Activated CD8-positive, alpha-beta memory T cell treated with anti-CD3 and anti-CD28 coated beads for 1 hour (primary cell): ENCODE measurements at regions not wholly inside any gene's neighbourhood (a gene's known extent, or its start where the extent isn't known, plus 50 kb on each side); places are given as distances from the start of the nearest gene placed in this dataset.
A peak's percentile ranks its signal among the peaks of the same experiment; 100 is the strongest.

Experiments
- DNase-seq, 2 donors: peaks; one replicate each; pipeline ENCODE4 v3.0.0-alpha.2; 2020; ENCODE audit warnings: low read depth in 1 of 2; ENCODE audit errors: extremely low read depth in 1 of 2

- no peak for DNase-seq
Observed at GRCh38 chr2:106572541-106573450, 85.6 kb downstream of the CD8B2 start.

- DNase-seq: no peak
Observed at GRCh38 chr2:106573773-106574172, 86.6 kb downstream of the CD8B2 start.

DNA sequence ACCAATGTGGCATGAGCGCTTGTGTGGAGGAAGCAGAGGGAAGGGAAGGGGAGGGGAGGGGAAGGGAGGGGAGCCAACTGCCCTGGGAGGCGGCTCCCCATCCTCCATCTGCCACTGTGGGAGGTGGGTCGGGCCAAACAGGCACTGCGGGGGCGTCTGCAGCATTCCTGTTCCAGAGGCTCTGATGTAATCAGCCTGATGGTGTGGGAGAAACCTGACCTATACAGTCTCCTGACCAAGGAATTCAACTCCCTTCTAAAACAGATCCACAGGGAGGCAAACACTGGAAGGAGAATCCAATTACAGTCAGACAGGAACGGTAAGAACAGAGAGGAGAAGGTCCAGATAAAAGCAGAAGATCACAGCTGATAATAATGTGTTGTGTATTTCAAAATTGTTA is 88.8 kb downstream of the CD8B2 start:
- no peak for DNase-seq

DNA sequence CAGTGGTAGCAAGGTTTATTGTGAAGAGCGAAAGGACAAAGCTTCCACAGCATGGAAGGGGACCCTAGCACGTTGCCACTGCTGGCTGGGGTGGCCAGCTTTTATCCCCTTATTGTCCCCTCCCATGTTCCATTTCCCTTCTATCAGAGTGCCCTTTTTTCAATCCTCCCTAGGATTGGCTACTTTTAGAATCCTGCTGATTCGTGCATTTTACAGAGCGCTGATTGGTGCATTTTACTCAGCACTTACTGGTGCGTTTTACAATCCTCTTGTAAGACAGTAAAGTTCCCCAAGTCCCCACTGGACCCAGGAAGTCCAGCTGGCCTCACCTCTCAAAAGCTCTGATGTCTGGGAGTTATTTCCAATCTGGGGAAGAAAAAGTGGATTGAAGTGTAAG is 90.1 kb downstream of the CD8B2 start:
- no peak for DNase-seq

- no peak for DNase-seq
Observed at GRCh38 chr2:106579750-106580197, 92.6 kb downstream of the CD8B2 start.

GRCh38 chr2:106580241-106580640 is 93.1 kb downstream of the CD8B2 start:
- no peak for DNase-seq

GRCh38 chr2:106581328-106581727 is 94.2 kb downstream of the CD8B2 start:
- DNase-seq: no peak

GRCh38 chr2:106581755-106582147 is 94.6 kb downstream of the CD8B2 start:
- no peak for DNase-seq

- peak in 1 of 2 donors; percentile 37 for DNase-seq
Observed at GRCh38 chr2:106582148-106583143, 95.3 kb downstream of the CD8B2 start.

GRCh38 chr2:106584304-106584954 is 97.3 kb downstream of the CD8B2 start:
- DNase-seq: no peak

- no peak for DNase-seq
Observed at GRCh38 chr2:106596844-106597243, 109.7 kb downstream of the CD8B2 start.

DNA sequence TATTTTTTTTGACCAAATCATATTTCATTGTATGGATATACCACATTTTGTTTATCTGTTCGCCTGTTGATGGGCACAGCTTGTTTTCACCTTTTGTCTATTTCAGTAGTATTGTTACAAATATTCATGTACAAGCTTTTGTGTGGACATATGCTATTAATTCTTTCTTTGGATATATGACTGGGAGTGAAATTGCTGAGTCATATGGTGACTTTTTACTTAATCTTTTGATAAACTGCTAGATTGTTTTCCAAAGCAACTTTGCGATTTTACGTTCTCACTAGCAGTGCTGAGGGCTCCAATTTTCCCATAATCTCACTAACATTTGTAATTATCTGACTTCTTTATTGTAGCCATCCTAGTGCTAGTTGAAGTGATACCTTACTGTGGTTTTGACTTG is 112.4 kb downstream of the CD8B2 start:
- no peak for DNase-seq

- DNase-seq: no peak
Observed at GRCh38 chr2:106602042-106602441, 114.9 kb downstream of the CD8B2 start.

GRCh38 chr2:106606652-106607051 is 119.5 kb downstream of the CD8B2 start:
- no peak for DNase-seq

DNA sequence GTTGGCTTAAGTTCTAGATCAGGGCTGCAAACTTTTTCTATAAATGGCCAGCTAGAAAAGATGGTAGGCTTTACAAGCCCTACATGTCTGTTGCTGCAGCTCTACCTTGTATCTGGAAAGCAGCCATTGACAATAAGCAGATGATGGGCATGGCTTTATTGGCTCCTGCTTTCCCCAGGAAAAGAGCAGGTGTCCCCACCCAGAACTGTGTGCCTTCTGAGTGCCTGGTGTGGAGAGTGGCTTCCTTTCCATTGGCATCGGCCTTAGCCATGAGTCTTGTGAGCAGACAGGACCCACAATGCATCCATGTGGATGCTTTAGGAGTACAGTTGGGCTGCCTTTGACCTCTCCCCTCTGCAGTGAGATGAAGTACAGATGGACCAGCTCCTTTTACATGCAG is 120.2 kb downstream of the CD8B2 start:
- DNase-seq: no peak

GRCh38 chr2:106609780-106610179 is 122.6 kb downstream of the CD8B2 start:
- DNase-seq: no peak

DNA sequence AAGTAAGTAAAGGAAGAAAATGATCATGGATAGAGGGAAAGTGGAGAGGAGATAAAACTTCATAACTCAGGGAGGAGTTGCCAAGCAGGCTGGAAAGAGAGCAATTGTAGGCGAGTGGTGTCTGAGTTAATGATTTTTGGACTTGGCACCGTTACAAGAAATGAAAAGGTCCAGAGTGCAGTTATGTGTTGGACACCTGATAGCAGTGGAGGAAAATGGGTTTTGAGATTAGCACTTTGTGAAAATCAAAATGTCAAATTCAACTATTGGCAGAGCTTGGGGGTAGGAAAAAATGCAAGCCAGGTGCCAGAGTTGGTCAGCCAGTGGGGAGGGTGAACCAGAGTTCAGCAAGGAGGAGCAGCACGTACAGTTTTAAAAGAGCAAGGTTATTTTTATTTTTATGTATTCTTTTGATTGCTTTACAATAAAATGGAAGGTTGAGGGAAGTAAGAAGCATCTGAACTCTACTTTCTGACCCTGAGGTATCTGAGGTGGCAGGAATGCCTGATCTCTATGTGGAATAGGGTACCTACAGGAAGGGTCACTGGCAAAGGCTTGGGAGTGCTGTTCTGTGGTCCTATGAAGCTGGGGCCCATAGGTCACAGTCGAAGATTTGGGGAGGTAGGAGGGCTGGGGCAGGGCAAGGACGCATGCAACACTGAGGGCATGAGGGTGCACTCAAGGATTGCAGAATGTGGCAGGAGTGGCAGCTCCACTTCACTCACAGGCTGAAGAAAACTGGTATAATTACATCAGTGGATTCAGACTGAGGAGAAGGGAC is 127.5 kb downstream of the CD8B2 start:
- DNase-seq: no peak

- no peak for DNase-seq
Observed at GRCh38 chr2:106618614-106619013, 131.4 kb downstream of the CD8B2 start.

DNA sequence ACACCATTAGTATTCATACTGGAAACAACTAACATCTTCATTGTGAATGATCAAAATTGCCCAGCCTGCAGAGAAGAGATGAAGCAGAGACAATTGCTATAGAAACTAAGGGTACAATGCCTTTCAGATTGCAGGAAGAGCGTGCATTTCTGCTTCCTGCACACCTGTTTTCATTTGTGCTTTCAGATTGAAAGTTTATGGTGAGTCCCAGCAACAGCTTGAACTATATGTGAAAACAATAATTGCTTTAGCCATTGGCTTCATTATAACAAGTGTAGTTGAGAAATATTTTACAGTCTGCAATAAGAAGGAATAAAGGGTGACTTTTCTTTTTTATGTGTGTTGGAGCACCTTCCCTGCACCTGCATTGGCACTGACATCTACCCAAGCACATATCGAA is 136.3 kb downstream of the CD8B2 start:
- DNase-seq: no peak

DNA sequence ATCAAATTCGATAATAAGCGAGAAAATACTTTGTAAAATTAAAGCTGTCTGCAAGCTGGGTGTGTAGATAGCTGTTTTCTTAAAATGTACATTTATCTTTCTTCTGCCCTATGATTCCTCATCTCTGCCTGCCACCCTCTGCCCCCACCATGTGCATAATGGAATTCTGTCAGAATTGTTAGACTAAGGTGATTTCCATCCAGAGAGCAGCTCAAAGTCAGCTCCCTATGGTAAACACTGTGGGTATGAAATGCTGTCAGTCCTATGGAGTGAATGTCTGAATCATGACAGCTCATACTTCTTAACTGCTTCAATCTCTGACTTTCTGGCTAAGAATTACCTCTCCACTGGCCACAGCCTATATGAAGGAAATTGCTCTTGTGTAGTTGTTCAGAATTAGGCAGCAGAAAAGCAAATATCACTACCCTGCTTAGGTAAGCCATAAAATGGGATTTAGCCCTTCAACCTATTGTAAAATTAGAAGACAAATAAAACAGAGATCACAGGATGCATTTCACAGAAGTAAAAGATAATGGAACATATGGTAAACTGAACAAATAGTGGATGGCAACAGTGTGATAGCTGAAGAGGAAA is 137.7 kb downstream of the CD8B2 start:
- DNase-seq: no peak
